DMS153 (cell line): ENCODE measurements at regions not wholly inside any gene's neighbourhood (a gene's known extent, or its start where the extent isn't known, plus 50 kb on each side); places are given as distances from the start of the nearest gene placed in this dataset.

Source experiments
- DNase-seq: peaks from one replicate; lab custom pipeline; 2025; lab: John Stamatoyannopoulos, UW

DNA sequence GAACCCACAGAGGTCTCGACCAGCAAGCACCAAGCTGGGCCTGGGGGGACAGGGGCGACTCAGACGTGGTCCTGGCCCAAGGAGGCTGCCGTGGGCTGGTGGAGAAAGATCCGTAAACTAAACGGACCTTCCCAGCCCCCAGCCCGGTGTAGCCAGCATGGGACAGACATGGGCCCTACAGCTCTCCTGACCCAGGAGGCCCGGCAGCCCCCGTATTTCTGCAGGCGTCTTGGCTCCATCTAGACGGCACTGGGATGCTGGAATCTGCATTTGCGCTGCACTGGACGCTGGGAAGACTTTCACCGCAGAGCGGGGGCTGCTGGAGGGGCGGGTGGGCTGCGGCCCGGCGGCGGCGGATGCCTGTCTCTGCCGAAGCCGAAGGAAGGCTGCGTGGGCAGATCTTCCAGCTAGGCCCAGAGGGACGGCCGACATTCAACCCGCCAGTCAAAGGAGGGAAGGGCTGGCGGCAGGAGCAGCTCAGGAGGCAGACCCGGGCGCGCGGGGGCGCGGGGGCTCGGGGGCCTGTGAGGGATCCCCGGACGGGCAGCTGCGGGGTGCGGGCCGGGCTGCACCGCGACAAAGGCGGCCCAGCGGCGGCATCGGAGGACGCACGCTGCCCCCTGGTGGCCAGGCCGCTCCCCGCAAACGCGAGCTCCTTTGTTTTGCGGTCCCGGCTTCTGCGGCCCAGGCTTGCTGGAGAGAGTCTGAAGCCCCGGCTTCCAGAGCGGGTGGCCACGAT lies 266.2 kb downstream of the NSG2 start:
- peak; percentile 6 for DNase-seq

DNA sequence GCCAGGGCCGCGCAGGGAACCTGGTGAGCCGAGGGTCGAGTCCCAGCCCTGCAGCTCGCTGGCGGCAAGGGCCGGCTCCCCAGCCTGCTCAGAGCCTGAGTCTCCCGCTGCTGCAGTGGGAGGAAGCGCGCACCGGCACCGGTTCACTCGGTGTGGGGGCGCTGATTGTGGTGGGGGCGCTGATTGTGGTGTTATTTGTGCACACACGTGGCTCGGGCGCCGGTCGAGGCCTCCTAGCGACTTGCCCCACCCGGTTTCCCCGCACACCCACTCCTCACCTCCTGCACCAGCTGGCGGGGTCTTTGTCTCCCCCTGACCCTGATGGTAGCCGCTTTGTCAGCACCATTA lies 266.7 kb downstream of the NSG2 start:
- DNase-seq, result no peak

DNA sequence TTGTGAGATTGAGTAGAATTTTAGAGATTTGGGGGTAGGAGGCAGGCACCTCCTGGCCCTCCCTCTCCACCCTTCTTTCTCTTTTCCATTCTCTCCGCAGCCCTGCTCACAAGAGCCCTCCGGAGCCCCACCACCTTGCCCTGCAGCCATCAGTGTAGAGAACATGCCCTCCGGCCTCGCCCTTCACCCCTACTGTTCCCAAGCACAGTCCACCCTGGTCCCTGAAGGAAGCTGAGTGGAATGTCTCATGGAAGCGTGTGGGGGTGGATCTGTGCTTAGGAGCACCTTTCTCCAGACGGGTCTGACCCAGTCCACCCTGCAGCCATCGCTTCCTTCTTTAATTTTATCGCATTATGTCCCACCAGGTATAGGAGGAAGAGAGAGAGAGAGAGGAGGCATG lies 267.1 kb downstream of the NSG2 start:
- DNase-seq, result no peak

DNA sequence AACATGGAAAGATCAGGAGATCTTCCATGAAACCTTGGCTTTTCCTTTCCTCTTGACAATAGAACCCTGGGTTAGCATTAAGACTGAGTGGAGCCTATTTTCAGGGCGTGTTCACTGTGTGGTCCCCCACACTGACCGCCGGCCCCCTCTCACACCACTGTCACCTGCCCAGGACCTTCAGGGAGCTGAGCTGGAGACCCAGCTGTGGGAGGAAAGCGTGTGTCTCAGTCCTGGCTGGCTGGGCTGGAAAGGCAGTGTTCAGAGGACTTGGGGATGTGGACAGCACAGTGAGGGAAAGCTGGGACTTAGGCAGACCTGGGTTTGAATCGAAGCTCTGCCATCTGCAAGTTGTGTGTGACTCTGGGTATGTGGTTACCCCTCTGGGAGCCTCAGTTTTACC lies 268.1 kb downstream of the NSG2 start:
- DNase-seq, result no peak

DNA sequence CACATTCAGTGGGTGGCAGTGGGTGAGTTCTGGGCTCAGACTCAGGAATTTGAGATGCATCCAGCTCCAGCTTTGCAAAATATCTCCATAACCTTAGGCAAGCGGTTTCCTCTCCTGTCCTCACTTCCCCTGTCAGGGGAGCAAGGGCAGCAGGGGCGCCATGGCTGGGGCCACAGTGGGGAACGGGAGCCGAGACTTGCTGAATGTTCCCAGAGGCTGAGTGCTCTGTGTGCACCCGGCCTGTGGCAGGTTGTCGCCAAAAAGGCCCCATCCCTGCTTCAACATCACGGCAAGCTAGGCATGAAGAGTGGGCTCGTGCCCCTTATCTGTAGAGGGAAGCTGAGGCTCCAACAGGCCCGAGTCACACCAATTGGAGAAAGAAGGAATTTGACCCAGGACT lies 268.8 kb downstream of the NSG2 start:
- DNase-seq, result no peak

DNA sequence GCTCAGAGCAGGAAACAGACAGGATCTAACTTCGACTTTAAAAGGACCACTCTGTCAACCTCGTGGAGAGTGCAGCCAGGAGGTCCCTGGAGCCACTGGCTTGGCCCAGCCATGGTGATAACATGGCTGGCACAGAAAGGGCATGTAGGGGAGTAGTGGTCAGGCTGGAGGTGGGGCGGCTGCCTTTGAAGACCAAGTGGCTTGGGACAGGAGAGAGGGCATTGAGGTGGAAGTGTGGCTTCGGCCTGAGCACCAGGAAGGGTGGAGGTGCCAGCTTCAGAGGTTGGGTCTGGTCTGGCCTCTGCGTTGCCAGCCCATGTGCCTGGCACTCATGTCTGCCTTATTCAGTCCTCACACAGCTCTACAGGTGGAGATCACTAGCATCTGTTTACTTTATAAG lies 270.0 kb downstream of the NSG2 start:
- no peak for DNase-seq

DNA sequence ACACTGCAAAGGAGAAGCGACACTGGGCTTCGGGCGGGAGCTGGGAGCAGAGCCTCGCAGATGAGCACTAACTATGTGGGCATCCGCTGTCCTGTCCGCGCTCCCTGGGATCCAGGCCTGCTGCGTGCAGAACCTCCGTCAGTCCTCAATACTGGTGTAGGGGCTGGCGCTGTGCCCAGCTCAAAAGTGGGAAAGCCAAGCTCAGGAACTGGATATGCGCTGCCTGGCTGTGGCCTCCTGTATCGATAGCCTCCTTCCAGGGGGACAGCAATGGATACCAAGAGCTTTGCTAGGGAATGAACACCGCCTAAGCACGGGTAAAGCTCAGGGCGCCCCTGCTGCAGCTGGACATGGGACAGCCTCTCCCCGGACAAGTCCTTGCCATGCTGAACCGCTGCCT lies 270.4 kb downstream of the NSG2 start:
- DNase-seq, result peak; percentile 1

DNA sequence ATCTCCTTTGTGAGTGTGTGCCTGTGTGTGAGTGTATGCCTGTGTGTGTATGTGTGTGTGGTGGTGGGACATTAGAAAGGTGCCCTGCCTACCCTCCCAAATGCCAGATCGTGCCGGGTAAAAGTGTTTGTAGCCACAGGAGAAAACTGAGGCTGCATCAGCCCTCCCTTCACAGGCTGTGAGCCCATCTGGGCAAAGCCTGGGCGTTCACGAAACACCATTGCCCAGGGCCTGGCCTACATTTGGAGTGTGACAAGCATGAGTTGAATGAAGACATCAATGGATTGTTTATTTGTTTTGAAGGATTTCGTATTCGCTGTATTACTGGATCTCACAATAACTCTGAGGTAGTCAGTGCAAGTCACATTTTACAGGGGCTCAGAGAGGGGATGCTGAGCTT lies 270.8 kb downstream of the NSG2 start:
- DNase-seq, result no peak

DNA sequence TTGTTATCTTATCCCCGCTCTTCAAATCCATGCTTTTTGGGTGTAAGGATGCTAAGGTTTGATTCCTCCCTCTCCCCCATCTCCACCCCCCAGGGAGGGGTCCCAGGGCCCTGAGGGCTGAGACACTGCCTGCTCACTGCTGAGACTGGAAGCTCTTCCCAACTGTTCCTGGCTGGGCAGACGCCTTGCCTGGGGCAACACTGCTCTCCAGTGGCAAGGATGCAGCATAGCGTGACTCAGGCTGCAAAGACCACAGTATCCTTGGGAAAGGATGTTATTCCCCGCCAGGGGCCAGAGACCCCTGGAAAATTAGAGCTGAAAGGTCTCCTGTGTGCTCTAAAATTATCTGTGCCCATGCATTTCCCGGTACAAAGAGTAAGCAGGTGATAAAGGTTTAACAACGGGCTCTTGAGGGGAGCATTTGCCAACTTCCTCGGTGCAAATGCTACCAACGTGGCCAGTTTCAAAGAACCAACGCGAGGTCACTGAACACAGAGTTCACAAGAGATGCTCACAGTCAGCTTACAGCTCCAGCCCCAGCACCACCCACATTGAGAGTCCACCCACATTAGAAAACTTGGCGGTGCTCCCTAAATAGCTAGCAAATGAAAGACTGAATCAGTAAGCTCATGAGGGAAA lies 271.9 kb downstream of the NSG2 start:
- DNase-seq, result peak; percentile 15

DNA sequence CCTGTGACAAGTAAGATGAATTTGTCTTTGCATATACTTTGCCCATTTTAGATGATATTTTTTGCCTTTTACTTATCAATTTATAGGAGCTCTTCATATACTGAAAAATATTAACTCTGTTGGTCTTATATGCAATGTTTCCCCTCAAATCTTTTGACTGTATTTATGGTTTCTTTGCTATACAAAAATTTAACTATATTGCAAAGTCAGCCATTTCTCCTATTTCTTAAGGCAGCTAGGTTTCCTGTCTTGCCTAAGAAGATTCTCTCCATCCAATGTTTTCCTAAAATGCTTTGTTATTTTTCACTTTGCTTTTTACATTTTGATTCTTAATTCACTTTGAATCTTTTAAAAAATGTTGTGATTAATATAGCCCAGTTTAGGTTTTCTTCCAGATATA lies 273.1 kb downstream of the NSG2 start:
- DNase-seq, result no peak

DNA sequence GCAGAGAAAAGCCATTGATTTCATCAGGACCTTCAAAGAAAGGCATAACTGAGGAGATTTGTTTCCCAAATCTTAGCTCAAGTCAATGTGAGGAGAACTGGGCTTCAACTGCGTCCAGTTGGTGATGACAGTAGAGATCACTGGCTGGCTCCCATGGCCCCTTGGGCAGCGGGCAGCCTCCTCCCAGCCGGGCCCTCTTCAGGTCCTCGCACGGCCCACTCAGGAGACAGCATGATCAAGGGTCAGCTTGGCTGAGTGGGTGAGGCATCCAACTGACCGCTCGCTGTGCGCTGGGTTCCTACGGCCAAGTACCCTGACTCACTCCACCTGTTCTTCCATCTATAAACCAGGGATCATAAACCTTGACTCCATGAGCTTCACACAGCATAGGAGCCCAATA lies 274.0 kb downstream of the NSG2 start:
- DNase-seq, result no peak

DNA sequence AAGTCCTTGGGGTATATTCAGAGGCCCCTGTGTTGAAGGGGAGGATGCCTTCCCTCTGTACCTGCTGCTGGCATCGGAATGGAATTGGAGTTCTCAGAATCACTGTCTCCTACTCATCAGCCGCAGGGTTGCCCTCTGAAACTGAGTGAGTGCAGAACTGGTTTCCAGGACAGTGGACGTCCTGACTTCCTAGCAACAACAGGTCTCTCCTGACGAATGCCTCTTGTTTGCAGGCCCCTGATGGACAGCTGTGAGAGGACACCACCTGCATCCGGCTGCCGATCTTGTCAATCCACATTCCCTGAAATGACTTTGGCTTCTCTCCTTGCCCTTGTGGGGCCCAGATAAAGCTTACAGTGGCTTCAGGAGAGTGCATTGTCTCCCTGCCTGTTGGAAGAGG lies 274.5 kb downstream of the NSG2 start:
- no peak for DNase-seq

DNA sequence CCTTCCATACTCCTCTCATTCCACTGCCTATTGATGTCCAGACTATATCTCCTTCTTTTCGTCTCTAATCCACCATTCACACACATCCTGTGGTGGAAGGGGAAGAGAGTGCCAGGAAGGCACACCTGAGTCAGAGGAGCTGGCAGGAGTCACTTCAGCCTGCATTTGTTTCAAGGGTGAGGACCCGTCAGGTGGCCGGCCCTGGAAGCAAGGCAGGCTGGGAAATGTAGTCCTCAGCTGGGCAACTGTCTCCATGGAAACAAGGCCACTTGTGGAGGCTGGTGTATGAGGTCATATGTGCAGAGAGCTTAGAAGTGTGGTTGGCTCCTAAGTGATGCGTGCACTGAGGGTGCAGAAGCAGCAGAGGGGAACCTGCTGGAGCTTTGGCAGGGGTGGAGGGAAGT lies 278.4 kb downstream of the NSG2 start:
- DNase-seq, result peak; percentile 62

DNA sequence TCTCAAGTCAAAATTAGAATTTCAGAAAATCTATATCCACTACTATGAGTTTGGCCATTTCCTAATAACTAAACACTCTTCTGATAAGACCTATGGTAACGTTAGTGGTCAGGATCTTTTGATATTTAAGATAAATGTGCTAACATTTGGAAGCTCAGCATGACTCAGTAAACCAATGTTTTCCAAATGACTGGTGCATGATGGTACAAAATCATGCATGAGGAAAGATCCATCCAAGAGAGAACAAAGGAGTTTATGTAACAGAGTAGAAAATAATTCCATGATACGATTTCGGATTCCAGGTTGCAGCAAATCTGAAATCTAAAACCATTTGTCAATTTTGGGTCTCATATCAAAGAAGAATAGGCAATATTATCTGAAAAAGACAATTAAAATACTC lies 279.2 kb downstream of the NSG2 start:
- DNase-seq, result no peak

DNA sequence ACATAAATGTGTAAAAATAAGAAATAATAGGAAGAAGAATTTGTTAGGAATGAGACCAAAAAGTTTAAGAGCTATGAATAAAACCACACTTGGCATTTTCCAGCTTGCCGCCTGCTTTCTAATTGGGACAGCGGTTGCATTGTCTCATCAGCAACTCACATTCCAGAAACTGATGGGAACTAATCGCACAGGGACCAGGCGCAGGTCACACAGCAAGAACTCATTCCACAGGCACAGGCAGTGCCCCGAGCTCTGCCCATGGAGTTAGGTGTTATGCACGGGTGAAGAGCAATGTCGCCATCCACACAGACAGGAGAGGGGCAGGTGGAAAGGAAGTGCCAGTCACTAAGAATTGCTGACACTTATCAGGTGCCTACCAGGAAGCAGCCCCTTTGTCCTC lies 279.9 kb downstream of the NSG2 start:
- DNase-seq, result no peak

DNA sequence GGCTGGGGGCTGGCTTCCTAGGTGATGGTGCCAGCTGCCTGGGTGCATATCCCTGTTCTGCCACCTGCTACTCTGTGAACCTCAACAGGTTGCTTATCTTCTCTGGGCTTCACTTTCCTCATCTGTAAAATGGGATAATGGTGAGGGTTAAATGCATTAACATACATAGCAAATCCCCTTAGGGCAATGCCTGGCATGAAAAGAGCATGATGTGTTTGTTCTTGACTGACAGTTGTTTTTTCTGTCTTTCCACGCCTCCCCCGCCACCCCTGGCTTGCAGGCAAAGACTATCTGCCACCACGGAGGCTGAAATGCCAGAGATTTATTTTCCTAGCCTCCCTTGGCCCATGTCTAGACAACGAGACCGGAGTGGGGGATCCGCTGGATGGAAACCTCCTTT lies 280.5 kb downstream of the NSG2 start:
- DNase-seq, result no peak

DNA sequence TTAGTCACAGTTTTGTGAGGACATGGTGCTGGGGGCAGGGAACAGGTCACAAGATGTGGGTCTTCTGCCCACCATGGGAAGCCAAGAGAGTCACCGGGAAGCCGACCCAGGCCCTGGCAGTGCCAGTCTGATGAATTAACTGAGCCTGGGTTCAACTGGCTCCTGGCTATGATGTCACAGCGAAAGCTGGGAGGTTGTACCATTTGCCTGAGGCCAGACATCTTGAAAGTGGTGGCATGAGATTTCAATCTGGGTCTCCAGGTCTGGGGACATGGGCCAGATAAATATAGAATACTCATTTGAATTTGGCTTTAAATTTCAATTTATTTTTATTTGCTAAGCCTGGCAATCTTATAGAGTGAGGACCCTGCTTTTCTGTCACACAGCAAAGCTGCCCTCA lies 280.9 kb downstream of the NSG2 start:
- DNase-seq, result no peak

DNA sequence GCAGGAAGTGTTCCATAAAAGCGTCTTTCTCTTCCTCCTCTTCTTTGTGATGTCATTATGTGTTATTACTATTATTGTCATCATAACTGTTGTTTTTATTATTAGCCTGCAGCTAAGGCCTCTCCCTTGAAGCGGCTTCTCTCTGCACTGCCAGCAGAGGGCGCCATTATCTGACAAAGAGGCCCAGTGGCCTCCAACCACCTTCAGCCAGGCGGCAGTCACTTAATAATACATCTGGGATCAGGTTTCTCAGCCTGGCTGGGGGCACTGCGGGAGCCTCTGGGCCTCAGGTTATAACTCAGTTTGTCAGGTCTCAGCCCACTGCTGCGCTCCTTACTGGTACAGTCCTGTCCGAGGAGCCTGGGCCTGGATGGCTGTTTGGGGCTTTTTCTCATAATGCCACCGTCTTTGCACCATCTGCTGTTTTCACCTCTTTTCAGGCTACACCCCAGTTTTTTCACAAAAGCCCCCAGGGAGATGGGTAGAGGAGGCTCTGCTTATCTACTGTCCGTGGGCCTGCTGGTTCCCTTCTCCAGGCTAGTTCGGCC lies 281.9 kb downstream of the NSG2 start:
- peak; percentile 19 for DNase-seq

DNA sequence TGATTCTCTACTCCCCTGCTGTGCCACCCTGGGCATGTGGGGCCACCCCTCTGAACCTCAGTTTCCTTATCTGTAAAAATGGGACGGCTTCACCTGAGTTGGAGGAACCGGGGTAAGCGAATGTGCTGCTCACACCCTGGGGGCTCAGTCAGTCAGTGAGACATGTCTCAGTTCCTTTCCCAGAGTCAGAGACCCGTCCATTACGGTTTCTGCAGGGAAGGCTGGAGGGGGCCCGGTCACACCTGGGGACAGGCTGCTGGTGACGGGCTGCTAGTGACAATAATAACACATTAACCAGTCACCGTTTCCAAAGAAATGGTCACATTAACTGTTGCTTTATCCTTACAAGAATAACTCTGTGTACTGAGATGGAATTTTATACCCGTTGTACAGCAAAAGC lies 282.4 kb downstream of the NSG2 start:
- DNase-seq, result no peak

DNA sequence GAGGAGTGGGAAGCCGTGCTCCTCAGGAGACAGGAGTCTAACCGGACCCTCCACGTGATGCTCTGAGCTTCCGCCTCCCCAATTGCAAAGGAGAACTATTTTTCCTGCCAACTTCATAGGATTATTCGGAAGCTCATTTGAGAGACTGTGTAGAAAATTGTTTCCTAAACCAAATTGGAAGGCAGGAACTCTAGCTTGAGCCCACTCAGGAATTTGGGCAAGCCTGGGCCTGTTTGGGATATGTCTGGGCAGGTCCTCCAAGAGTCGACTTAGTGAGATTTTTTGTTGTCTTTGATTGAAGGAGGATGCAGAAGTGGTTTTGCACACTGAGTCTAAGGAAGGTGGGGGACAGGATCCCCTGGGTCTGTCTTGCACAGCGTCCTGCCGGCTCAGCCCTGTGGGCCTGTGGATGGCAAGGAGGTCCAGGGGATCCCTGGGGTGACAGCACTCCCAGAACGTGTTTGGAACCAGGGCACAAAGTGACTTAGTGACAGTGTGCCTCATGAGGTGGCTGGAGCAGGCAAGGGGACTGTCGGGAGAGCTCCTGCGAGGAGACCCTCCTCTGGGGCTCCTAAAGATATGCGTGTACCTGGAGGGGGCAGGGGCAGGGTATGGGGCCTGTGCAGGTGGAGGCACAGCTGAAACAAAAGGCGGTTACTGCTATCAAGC lies 283.3 kb downstream of the NSG2 start:
- DNase-seq, result no peak

DNA sequence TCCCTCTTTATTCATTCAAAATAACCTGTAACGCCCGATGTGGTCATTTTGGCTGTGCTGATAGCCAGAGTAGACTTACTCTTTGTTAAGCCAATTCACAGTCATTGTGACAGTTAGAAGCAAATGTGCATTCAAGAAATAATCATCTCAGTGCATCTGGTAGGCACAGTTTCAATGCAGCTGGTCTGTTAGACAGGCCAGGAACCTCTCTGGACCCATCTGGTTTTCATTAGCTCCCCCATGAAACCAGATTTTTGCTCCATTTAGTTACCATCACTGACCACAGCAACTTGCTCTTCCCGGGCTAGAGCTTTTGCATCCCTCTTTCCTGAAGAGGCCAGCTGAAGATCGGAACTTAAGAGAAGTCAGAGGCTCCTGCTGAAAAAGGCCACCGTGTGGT lies 284.2 kb downstream of the NSG2 start:
- DNase-seq, result no peak

DNA sequence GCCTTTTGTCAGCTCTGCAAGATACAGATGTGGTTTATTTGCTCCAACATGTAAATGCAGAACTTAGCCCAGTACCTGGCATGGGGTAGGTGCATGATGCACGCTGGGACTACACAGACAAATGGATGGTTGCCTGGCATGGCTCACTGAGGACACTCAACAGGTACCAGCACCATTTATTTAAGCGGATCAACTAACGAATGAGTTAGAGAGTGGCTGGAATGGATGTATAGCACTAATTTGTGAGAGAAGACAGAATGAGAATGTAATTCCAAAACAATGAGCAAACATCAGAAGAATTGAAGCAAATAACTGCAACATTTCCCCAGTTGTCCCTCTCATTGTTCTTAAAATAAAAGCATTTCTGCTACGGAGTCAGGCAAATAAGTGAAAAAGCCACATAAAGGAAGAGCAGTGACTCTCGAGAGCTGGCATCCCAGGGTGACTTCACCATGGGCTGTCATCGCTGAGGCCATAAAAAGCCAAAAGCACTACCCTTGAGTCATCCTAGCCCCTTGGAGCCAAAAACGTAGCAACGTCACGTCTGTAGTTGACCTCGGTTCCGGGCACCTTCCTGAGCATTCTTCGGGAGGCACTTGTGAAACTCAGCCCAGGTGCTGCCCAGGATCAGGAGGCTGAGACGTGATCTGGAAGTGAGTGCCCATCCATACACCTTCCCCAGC lies 290.3 kb downstream of the NSG2 start:
- no peak for DNase-seq

DNA sequence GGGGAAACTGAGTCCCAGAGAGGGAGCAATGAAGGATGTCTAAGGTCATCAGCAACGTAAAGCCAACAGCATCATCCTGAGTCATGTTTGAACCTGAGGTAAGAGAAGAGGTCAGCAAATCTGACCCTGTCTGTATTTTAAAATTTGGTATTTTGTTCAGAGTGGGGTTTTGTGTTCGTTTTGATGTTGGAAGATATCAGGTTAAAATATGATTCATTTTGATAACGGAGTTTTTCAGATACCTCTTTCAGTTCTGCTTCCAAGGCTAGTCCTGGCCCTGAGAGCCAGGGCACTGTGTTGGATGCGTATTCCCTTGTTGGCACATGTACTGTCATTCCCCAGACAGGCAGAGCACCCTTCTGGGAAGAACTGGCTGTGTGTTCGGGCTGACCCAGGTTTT lies 291.0 kb downstream of the NSG2 start:
- DNase-seq, result no peak
